CD14-positive monocyte (primary cell): ENCODE measurements at regions not wholly inside any gene's neighbourhood (a gene's known extent, or its start where the extent isn't known, plus 50 kb on each side); places are given as distances from the start of the nearest gene placed in this dataset.

Source experiments
- DNase-seq, 3 donors: peaks; one replicate each; pipeline ENCODE4 v3.0.0-alpha.2; 2011 to 2022
- H2AFZ ChIP-seq: 2 replicates; pipeline ENCODE4 v1.6.0; 2012; ENCODE audit warnings: mild to moderate bottlenecking, low read depth, low read length, inconsistent platforms; ENCODE audit not compliant: insufficient read depth, poor library complexity, severe bottlenecking
- H3K27ac ChIP-seq, 2 donors: 1 replicate in 1 of 2; 2 replicates in 1 of 2; pipeline ENCODE4 v1.5.1; 2012 to 2013; ENCODE audit warnings: low read length in 2 of 2, control low read depth in 1 of 2, inconsistent platforms in 1 of 2, low read depth in 1 of 2, mild to moderate bottlenecking in 1 of 2
- H3K27me3 ChIP-seq, 2 donors: one replicate each; pipeline versions ENCODE4 v1.6.0 to v1.6.1; 2011 to 2013; ENCODE audit warnings: low read length in 2 of 2; ENCODE audit not compliant: control insufficient read depth in 2 of 2, insufficient read depth in 2 of 2
- H3K36me3 ChIP-seq, 2 donors: replicated peaks in 1 of 2; 1 replicate in 1 of 2; 2 replicates in 1 of 2; pipeline versions ENCODE4 v1.5.1 to v1.6.1; 2012 to 2013; ENCODE audit warnings: low read length in 2 of 2, control low read depth in 1 of 2, inconsistent platforms in 1 of 2, mild to moderate bottlenecking in 1 of 2; ENCODE audit not compliant: insufficient read depth in 2 of 2, control insufficient read depth in 1 of 2
- H3K4me1 ChIP-seq, 2 donors: 1 replicate in 1 of 2; 2 replicates in 1 of 2; pipeline versions ENCODE4 v1.5.1 to v1.6.1; 2012 to 2013; ENCODE audit warnings: low read length in 2 of 2, control low read depth in 1 of 2, inconsistent platforms in 1 of 2, mild to moderate bottlenecking in 1 of 2, moderate library complexity in 1 of 2; ENCODE audit not compliant: insufficient read depth in 2 of 2, control insufficient read depth in 1 of 2
- H3K4me2 ChIP-seq: replicated peaks from 2 replicates; pipeline ENCODE3; 2012; ENCODE audit warnings: low read length, moderate library complexity, mild to moderate bottlenecking; ENCODE audit not compliant: poor library complexity, severe bottlenecking; ENCODE audit errors: extremely low read depth
- H3K4me3 ChIP-seq, 3 experiments: fragments of 200-600 bp in 1 of 3; sonication (generic) in 1 of 3; replicated peaks in 1 of 3; 1 replicate in 2 of 3; 2 replicates in 1 of 3; pipeline ENCODE4 v1.5.1; 2011 to 2013; ENCODE audit warnings: low read length in 3 of 3, mild to moderate bottlenecking in 3 of 3, control low read depth in 2 of 3, low read depth in 2 of 3, inconsistent platforms in 1 of 3, moderate library complexity in 1 of 3
- H3K79me2 ChIP-seq: 2 replicates; pipeline ENCODE4 v1.6.0; 2012; ENCODE audit warnings: mild to moderate bottlenecking, control low read depth, inconsistent platforms, low read length, moderate library complexity; ENCODE audit not compliant: insufficient read depth
- H3K9ac ChIP-seq: 2 replicates; pipeline ENCODE4 v1.6.0; 2017; ENCODE audit warnings: low read length, mild to moderate bottlenecking; ENCODE audit not compliant: insufficient read depth, poor library complexity, severe bottlenecking
- H3K9me3 ChIP-seq, 2 donors: replicated peaks in 1 of 2; 1 replicate in 1 of 2; 2 replicates in 1 of 2; pipeline versions ENCODE4 v1.5.1 to v1.6.1; 2012 to 2013; ENCODE audit warnings: low read length in 2 of 2, control low read depth in 1 of 2; ENCODE audit not compliant: control insufficient read depth in 1 of 2, insufficient read depth in 1 of 2
- H4K20me1 ChIP-seq: 2 replicates; pipeline ENCODE4 v1.6.0; 2012; ENCODE audit warnings: mild to moderate bottlenecking, low read length, control low read depth, moderate library complexity; ENCODE audit not compliant: insufficient read depth
- H3K27ac Mint-ChIP-seq, 7 donors: one replicate each; pipeline ENCODE4 v1.8.0; 2020; ENCODE audit warnings: mild to moderate bottlenecking in 7 of 7, mixed read lengths in 7 of 7, moderate library complexity in 6 of 7, inconsistent platforms in 2 of 7
- H3K27me3 Mint-ChIP-seq, 3 donors: one replicate each; pipeline ENCODE4 v1.8.0; 2021 to 2022; ENCODE audit warnings: low read depth in 3 of 3, mild to moderate bottlenecking in 3 of 3, mixed read lengths in 3 of 3, moderate library complexity in 3 of 3, inconsistent platforms in 1 of 3
- H3K36me3 Mint-ChIP-seq, 2 donors: one replicate each; pipeline ENCODE4 v1.8.0; 2020; ENCODE audit warnings: mixed read lengths in 2 of 2, inconsistent platforms in 1 of 2, mild to moderate bottlenecking in 1 of 2
- H3K4me1 Mint-ChIP-seq: one replicate; pipeline ENCODE4 v1.8.0; 2020; ENCODE audit warnings: mild to moderate bottlenecking, mixed read lengths
- H3K4me3 Mint-ChIP-seq, 2 donors: one replicate each; pipeline ENCODE4 v1.8.0; 2020; ENCODE audit warnings: mild to moderate bottlenecking in 2 of 2, mixed read lengths in 2 of 2, moderate library complexity in 1 of 2
- H3K9me3 Mint-ChIP-seq, 7 donors: one replicate each; pipeline ENCODE4 v1.8.0; 2020 to 2022; ENCODE audit warnings: mixed read lengths in 7 of 7, mild to moderate bottlenecking in 6 of 7, moderate library complexity in 6 of 7, inconsistent platforms in 2 of 7
- CTCF ChIP-seq: fragments of 200-600 bp; IDR thresholded peaks from one replicate; pipeline ENCODE4 v1.8.0; 2022; ENCODE audit warnings: antibody characterized with exemption, mild to moderate bottlenecking
- WGBS: methylation state at CpG from one replicate; pipeline ENCODE4 v1.1.5; 2013; ENCODE audit warnings: missing lambda C conversion rate; ENCODE audit not compliant: insufficient coverage; 5-methylcytosine and 5-hydroxymethylcytosine counted together
- intact Hi-C, 2 donors: fragments of 100-400 bp; cut with micrococcal nuclease; formaldehyde crosslinking; loops; one replicate each; pipeline versions ENCODE4 v1.15.0 to v1.15.1; 2023

DNA sequence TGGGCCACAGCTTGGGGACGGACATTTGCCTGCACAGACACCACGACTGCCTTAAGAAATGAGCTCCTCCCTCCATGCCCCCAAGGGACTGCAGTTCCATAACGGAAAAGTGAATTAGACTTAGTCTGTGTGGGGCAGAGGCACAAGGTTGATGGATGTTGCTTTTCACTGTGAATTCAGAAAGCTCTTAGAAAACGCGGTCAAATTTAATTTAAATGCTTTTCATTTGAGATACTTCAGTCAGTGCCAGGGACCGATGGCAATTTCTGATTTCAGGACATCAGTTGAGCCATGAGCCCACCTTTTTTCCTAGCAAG, 356.4 kb downstream of the KIF16B start:
- H3K4me1 ChIP-seq: no peaks in the 10 kb centered on the region
- Mint-ChIP-seq H3K4me3 (no peak overlapping the region), H3K9me3 (peaks cover 4 to 10% (median 6%) of the 10 kb centered on the region in 7 donors), H3K27me3 (no peaks in the 10 kb centered on the region), H3K27ac (no peak overlapping the region), H3K4me1 (no peaks in the 10 kb centered on the region), H3K36me3 (no peaks in the 10 kb centered on the region)
- H3K9ac ChIP-seq: no peak overlapping the region
- DNase-seq: no peak
- H2AFZ ChIP-seq: no peak overlapping the region
- TF ChIP-seq CTCF: no peak
- H3K27ac ChIP-seq: no peak overlapping the region
- no peaks in the 10 kb centered on the region for H3K79me2 ChIP-seq
- H3K4me2 ChIP-seq: no peak overlapping the region
- no peaks in the 10 kb centered on the region for H3K27me3 ChIP-seq
- H3K4me3 ChIP-seq: no peak overlapping the region
- H4K20me1 ChIP-seq: no peaks in the 10 kb centered on the region
- intact Hi-C loops: no loop called here
- WGBS: 94% methylated on average over 3 of the region's 6 CpGs
- no peaks in the 10 kb centered on the region for H3K36me3 ChIP-seq
- H3K9me3 ChIP-seq: peaks cover 0 to 3% of the 10 kb centered on the region in 2 donors

DNA sequence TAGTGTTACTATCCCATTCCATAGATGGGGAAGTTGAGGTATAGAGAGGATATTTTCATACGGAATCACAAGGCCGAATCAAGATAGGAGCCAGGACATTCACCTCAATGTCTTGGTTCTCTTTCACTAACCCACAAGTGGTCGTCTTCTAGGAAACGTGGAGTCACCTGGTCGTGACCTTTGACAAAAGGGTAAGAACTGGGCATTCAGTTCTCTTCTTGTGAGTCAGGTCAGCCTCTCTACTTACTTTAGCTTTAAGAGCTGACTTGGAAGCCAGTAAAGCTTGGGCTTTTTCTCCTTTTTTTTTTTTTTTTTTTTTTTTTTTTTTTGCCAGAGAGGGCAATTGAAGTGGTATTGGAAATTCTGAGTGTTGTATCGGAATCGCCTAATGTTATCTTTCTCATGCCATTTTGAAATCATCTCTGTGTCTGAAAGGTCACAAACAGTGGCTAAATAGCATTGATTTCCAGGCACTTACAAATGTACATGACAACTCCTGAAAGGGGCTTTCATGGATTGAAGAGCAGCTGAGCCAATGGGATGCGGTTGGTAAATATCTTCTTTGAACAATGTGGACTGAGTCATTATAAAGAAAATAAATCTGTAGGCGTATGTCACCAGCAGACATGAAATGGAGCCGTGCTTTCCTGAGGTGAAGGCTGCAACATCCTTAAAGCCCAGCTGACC, 356.9 kb downstream of the KIF16B start:
- Mint-ChIP-seq H3K4me3 (no peak overlapping the region), H3K4me1 (no peaks in the 10 kb centered on the region), H3K9me3 (peaks cover 4 to 10% (median 6%) of the 10 kb centered on the region in 7 donors), H3K36me3 (no peaks in the 10 kb centered on the region), H3K27ac (no peak overlapping the region), H3K27me3 (peaks cover 0 to 1% (median 0%) of the 10 kb centered on the region in 3 donors)
- Histone ChIP-seq H2AFZ (no peak overlapping the region), H3K27ac (no peak overlapping the region), H3K27me3 (no peaks in the 10 kb centered on the region), H3K4me1 (no peaks in the 10 kb centered on the region), H4K20me1 (no peaks in the 10 kb centered on the region), H3K4me3 (no peak overlapping the region), H3K79me2 (no peaks in the 10 kb centered on the region), H3K4me2 (no peak overlapping the region), H3K9me3 (peaks cover 0 to 3% of the 10 kb centered on the region in 2 donors), H3K9ac (no peak overlapping the region), H3K36me3 (no peaks in the 10 kb centered on the region)
- DNase-seq: no peak
- intact Hi-C loops: no loop called here
- TF ChIP-seq CTCF: no peak
- 100% methylated on average over 2 of the region's 10 CpGs for WGBS
